Activated T-cell treated with anti-CD3 and anti-CD28 coated beads, Interleukin-2, amount 50 U/mL, for 24 hours (primary cell): ENCODE measurements at regions not wholly inside any gene's neighbourhood (a gene's known extent, or its start where the extent isn't known, plus 50 kb on each side); places are given as distances from the start of the nearest gene placed in this dataset.

Experiments
- DNase-seq: peaks from one replicate; pipeline ENCODE4 v3.0.0-alpha.2; 2020
- H3K27ac Mint-ChIP-seq: 2 replicates; pipeline ENCODE4 v1.8.0; 2020; ENCODE audit warnings: mild to moderate bottlenecking, mixed read lengths
- H3K27me3 Mint-ChIP-seq: 2 replicates; pipeline ENCODE4 v1.8.0; 2020; ENCODE audit warnings: mixed read lengths
- H3K36me3 Mint-ChIP-seq: 2 replicates; pipeline ENCODE4 v1.8.0; 2020; ENCODE audit warnings: low read depth, mixed read lengths
- H3K4me1 Mint-ChIP-seq: 2 replicates; pipeline ENCODE4 v1.8.0; 2020; ENCODE audit warnings: low read depth, mixed read lengths
- H3K4me3 Mint-ChIP-seq: 2 replicates; pipeline ENCODE4 v1.8.0; 2020; ENCODE audit warnings: mild to moderate bottlenecking, moderate library complexity, mixed read lengths
- H3K9me3 Mint-ChIP-seq: 2 replicates; pipeline ENCODE4 v1.8.0; 2020; ENCODE audit warnings: mixed read lengths

- Mint-ChIP-seq H3K27me3 (no peaks in the 10 kb centered on the region), H3K4me3 (no peak overlapping the region), H3K4me1 (peaks cover 8% of the 10 kb centered on the region), H3K27ac (no peak overlapping the region), H3K36me3 (no peaks in the 10 kb centered on the region), H3K9me3 (no peaks in the 10 kb centered on the region)
- DNase-seq: no peak
Measured at GRCh38 chr7:24035366-24036032, 248.5 kb upstream of the NPY start.

GRCh38 chr7:24036033-24036412 is 248.0 kb upstream of the NPY start:
- Mint-ChIP-seq H3K4me3 (no peak overlapping the region), H3K4me1 (peaks cover 8% of the 10 kb centered on the region), H3K36me3 (no peaks in the 10 kb centered on the region), H3K27me3 (no peaks in the 10 kb centered on the region), H3K9me3 (no peaks in the 10 kb centered on the region), H3K27ac (no peak overlapping the region)
- no peak for DNase-seq

GRCh38 chr7:24038993-24039392 is 245.0 kb upstream of the NPY start:
- no peak overlapping the region for H3K4me3 Mint-ChIP-seq

GRCh38 chr7:24039991-24040624 is 243.9 kb upstream of the NPY start:
- DNase-seq: no peak
- no peak overlapping the region for H3K27ac Mint-ChIP-seq
- no peaks in the 10 kb centered on the region for H3K36me3 Mint-ChIP-seq
- H3K4me3 Mint-ChIP-seq: no peak overlapping the region
- H3K9me3 Mint-ChIP-seq: no peaks in the 10 kb centered on the region
- peaks cover 7% of the 10 kb centered on the region for H3K27me3 Mint-ChIP-seq
- H3K4me1 Mint-ChIP-seq: peaks cover 8% of the 10 kb centered on the region

More at GRCh38 chr7:24038993-24039392, 245.0 kb upstream of the NPY start:
- Mint-ChIP-seq H3K36me3 (no peaks in the 10 kb centered on the region), H3K4me1 (peaks cover 8% of the 10 kb centered on the region), H3K9me3 (no peaks in the 10 kb centered on the region), H3K27ac (no peak overlapping the region), H3K27me3 (peaks cover 4% of the 10 kb centered on the region)
- no peak for DNase-seq

GRCh38 chr7:24042028-24042427 is 242.0 kb upstream of the NPY start:
- Mint-ChIP-seq H3K36me3 (no peaks in the 10 kb centered on the region), H3K27me3 (peaks cover 7% of the 10 kb centered on the region), H3K9me3 (no peaks in the 10 kb centered on the region), H3K4me3 (no peak overlapping the region), H3K4me1 (no peaks in the 10 kb centered on the region), H3K27ac (no peak overlapping the region)
- DNase-seq: no peak

- peaks cover 24% of the 10 kb centered on the region for H3K27me3 Mint-ChIP-seq
- no peaks in the 10 kb centered on the region for H3K9me3 Mint-ChIP-seq
- H3K4me3 Mint-ChIP-seq: no peak overlapping the region
- H3K36me3 Mint-ChIP-seq: no peaks in the 10 kb centered on the region
- peaks cover 6% of the 10 kb centered on the region for H3K4me1 Mint-ChIP-seq
- DNase-seq: no peak
- no peak overlapping the region for H3K27ac Mint-ChIP-seq
Measured at GRCh38 chr7:24049296-24049695, 234.7 kb upstream of the NPY start.

GRCh38 chr7:24050991-24051560 is 232.9 kb upstream of the NPY start:
- H3K9me3 Mint-ChIP-seq: no peaks in the 10 kb centered on the region
- no peak for DNase-seq
- no peaks in the 10 kb centered on the region for H3K36me3 Mint-ChIP-seq
- H3K27ac Mint-ChIP-seq: no peak overlapping the region
- H3K4me1 Mint-ChIP-seq: peaks cover 6% of the 10 kb centered on the region
- peaks cover 35% of the 10 kb centered on the region for H3K27me3 Mint-ChIP-seq
- H3K4me3 Mint-ChIP-seq: no peak overlapping the region

- Mint-ChIP-seq H3K27ac (no peak overlapping the region), H3K27me3 (peaks cover 38% of the 10 kb centered on the region), H3K9me3 (no peaks in the 10 kb centered on the region), H3K36me3 (no peaks in the 10 kb centered on the region), H3K4me1 (peaks cover 6% of the 10 kb centered on the region), H3K4me3 (no peak overlapping the region)
- DNase-seq: no peak
Measured at GRCh38 chr7:24051651-24052050, 232.3 kb upstream of the NPY start.

- Mint-ChIP-seq H3K9me3 (no peaks in the 10 kb centered on the region), H3K4me1 (peaks cover 6% of the 10 kb centered on the region), H3K36me3 (no peaks in the 10 kb centered on the region), H3K4me3 (no peak overlapping the region), H3K27ac (no peak overlapping the region), H3K27me3 (peaks cover 46% of the 10 kb centered on the region)
- no peak for DNase-seq
Measured at GRCh38 chr7:24052572-24053260, 231.3 kb upstream of the NPY start.

- H3K36me3 Mint-ChIP-seq: no peaks in the 10 kb centered on the region
- H3K4me1 Mint-ChIP-seq: peaks cover 6% of the 10 kb centered on the region
- H3K9me3 Mint-ChIP-seq: no peaks in the 10 kb centered on the region
- peaks cover 55% of the 10 kb centered on the region for H3K27me3 Mint-ChIP-seq
- no peak overlapping the region for H3K4me3 Mint-ChIP-seq
- H3K27ac Mint-ChIP-seq: no peak overlapping the region
- DNase-seq: no peak
Measured at GRCh38 chr7:24054236-24054635, 229.8 kb upstream of the NPY start.

GRCh38 chr7:24057243-24057642 is 226.7 kb upstream of the NPY start:
- Mint-ChIP-seq H3K4me1 (peaks cover 6% of the 10 kb centered on the region), H3K27me3 (peaks cover 53% of the 10 kb centered on the region), H3K27ac (no peak overlapping the region), H3K36me3 (no peaks in the 10 kb centered on the region), H3K4me3 (no peak overlapping the region), H3K9me3 (no peaks in the 10 kb centered on the region)
- no peak for DNase-seq

- peaks cover 38% of the 10 kb centered on the region for H3K27me3 Mint-ChIP-seq
- DNase-seq: no peak
- no peak overlapping the region for H3K4me3 Mint-ChIP-seq
- no peak overlapping the region for H3K27ac Mint-ChIP-seq
- no peaks in the 10 kb centered on the region for H3K9me3 Mint-ChIP-seq
- H3K36me3 Mint-ChIP-seq: no peaks in the 10 kb centered on the region
- no peaks in the 10 kb centered on the region for H3K4me1 Mint-ChIP-seq
Measured at GRCh38 chr7:24058953-24059352, 225.0 kb upstream of the NPY start.

GRCh38 chr7:24059775-24060174 is 224.2 kb upstream of the NPY start:
- H3K4me3 Mint-ChIP-seq: no peak overlapping the region
- H3K27me3 Mint-ChIP-seq: peaks cover 31% of the 10 kb centered on the region
- DNase-seq: no peak
- H3K4me1 Mint-ChIP-seq: no peaks in the 10 kb centered on the region
- no peaks in the 10 kb centered on the region for H3K36me3 Mint-ChIP-seq
- no peak overlapping the region for H3K27ac Mint-ChIP-seq
- H3K9me3 Mint-ChIP-seq: no peaks in the 10 kb centered on the region

- no peaks in the 10 kb centered on the region for H3K4me1 Mint-ChIP-seq
- no peak overlapping the region for H3K27ac Mint-ChIP-seq
- no peak for DNase-seq
- no peaks in the 10 kb centered on the region for H3K9me3 Mint-ChIP-seq
- H3K4me3 Mint-ChIP-seq: no peak overlapping the region
- H3K36me3 Mint-ChIP-seq: no peaks in the 10 kb centered on the region
- peaks cover 7% of the 10 kb centered on the region for H3K27me3 Mint-ChIP-seq
Measured at GRCh38 chr7:24063721-24064120, 220.3 kb upstream of the NPY start.

GRCh38 chr7:24069751-24070150 is 214.2 kb upstream of the NPY start:
- no peak overlapping the region for H3K27ac Mint-ChIP-seq
- no peak overlapping the region for H3K4me3 Mint-ChIP-seq

More at GRCh38 chr7:24069751-24070150, 214.2 kb upstream of the NPY start:
- Mint-ChIP-seq H3K9me3 (no peaks in the 10 kb centered on the region), H3K36me3 (no peaks in the 10 kb centered on the region), H3K27me3 (no peaks in the 10 kb centered on the region), H3K4me1 (peaks cover under 1% of the 10 kb centered on the region)
- no peak for DNase-seq
